Fibroblast of villous mesenchyme (primary cell): ENCODE measurements at regions not wholly inside any gene's neighbourhood (a gene's known extent, or its start where the extent isn't known, plus 50 kb on each side); places are given as distances from the start of the nearest gene placed in this dataset.
A peak's percentile ranks its signal among the peaks of the same experiment; 100 is the strongest.

ENCODE experiments used
- DNase-seq: peaks from one replicate; pipeline ENCODE4 v3.0.0-alpha.2; 2010; ENCODE audit warnings: low read depth
- H3K4me3 ChIP-seq: 2 replicates; pipeline ENCODE4 v1.5.1; 2011; ENCODE audit warnings: low read depth, mild to moderate bottlenecking, low read length
- CTCF ChIP-seq: IDR thresholded peaks from 2 replicates; pipeline ENCODE4 v1.5.1; 2012; ENCODE audit warnings: low read depth, mild to moderate bottlenecking, low read length; ENCODE audit not compliant: insufficient read depth

- TF ChIP-seq CTCF: no peak
- no peak overlapping the region for H3K4me3 ChIP-seq
- no peak for DNase-seq
Observed at GRCh38 chr4:56224641-56225040, 162.7 kb downstream of the AASDH start.

GRCh38 chr4:56222514-56222913, 164.8 kb downstream of the AASDH start:
- no peak for DNase-seq
- TF ChIP-seq CTCF: no peak
- no peak overlapping the region for H3K4me3 ChIP-seq

- no peak overlapping the region for H3K4me3 ChIP-seq
- no peak for TF ChIP-seq CTCF
- DNase-seq: peak; percentile 15
Observed at GRCh38 chr4:56220261-56220660, 167.0 kb downstream of the AASDH start.

- no peak for TF ChIP-seq CTCF
- DNase-seq: no peak
- no peak overlapping the region for H3K4me3 ChIP-seq
Observed at GRCh38 chr4:56219447-56219846, 167.8 kb downstream of the AASDH start.

- no peak for DNase-seq
- no peak overlapping the region for H3K4me3 ChIP-seq
- no peak for TF ChIP-seq CTCF
Observed at GRCh38 chr4:56218230-56218895, 168.9 kb downstream of the AASDH start.

- TF ChIP-seq CTCF: no peak
- no peak overlapping the region for H3K4me3 ChIP-seq
- no peak for DNase-seq
Observed at GRCh38 chr4:56217343-56217890, 169.9 kb downstream of the AASDH start.

GRCh38 chr4:56215901-56216300, 171.4 kb downstream of the AASDH start:
- no peak for TF ChIP-seq CTCF
- DNase-seq: peak; percentile 44
- H3K4me3 ChIP-seq: no peak overlapping the region
